DND-41 (cell line): ENCODE measurements at regions not wholly inside any gene's neighbourhood (a gene's known extent, or its start where the extent isn't known, plus 50 kb on each side); places are given as distances from the start of the nearest gene placed in this dataset.

Experiments
- ATAC-seq: fragments of 200-7000 bp; cut with Tn5 transposase; 3 replicates; pipeline ENCODE4 v1.9.1; 2021; ENCODE audit warnings: low read depth; ENCODE audit not compliant: insufficient read depth
- DNase-seq: peaks from one replicate; pipeline ENCODE4 v3.0.0-alpha.2; 2020
- H2AFZ ChIP-seq: 2 replicates; pipeline ENCODE4 v1.6.0; 2012; ENCODE audit warnings: low read depth, low read length
- H3K27ac ChIP-seq: 2 replicates; pipeline ENCODE4 v1.5.1; 2012; ENCODE audit warnings: low read length, inconsistent platforms
- H3K27me3 ChIP-seq: fragments of 200-600 bp; sonication (generic); 2 replicates; pipeline ENCODE4 v1.6.0; 2012; ENCODE audit warnings: low read length, mild to moderate bottlenecking, inconsistent platforms; ENCODE audit not compliant: insufficient read depth, poor library complexity
- H3K36me3 ChIP-seq: 2 replicates; pipeline ENCODE4 v1.5.1; 2012; ENCODE audit warnings: low read length, inconsistent platforms; ENCODE audit not compliant: insufficient read depth
- H3K4me1 ChIP-seq: 2 replicates; pipeline ENCODE4 v1.5.1; 2012; ENCODE audit warnings: mild to moderate bottlenecking, low read length; ENCODE audit not compliant: insufficient read depth
- H3K4me2 ChIP-seq: 2 replicates; pipeline ENCODE4 v1.6.0; 2012; ENCODE audit warnings: mild to moderate bottlenecking, moderate library complexity, low read length, inconsistent platforms; ENCODE audit not compliant: insufficient read depth
- H3K4me3 ChIP-seq, 2 experiments: fragments of 200-600 bp in 1 of 2; shearing (Covaris generic) in 1 of 2; 2 replicates each; pipeline ENCODE4 v1.5.1; 2012 to 2016; ENCODE audit warnings: inconsistent platforms in 2 of 2, low read length in 2 of 2, mild to moderate bottlenecking in 2 of 2, low read depth in 1 of 2, moderate library complexity in 1 of 2
- H3K79me2 ChIP-seq: 2 replicates; pipeline ENCODE4 v1.6.0; 2012; ENCODE audit warnings: low read length, inconsistent platforms; ENCODE audit not compliant: insufficient read depth
- H3K9ac ChIP-seq: 2 replicates; pipeline ENCODE4 v1.6.0; 2012; ENCODE audit warnings: low read depth, mild to moderate bottlenecking, inconsistent platforms, low read length, moderate library complexity
- H3K9me3 ChIP-seq: 2 replicates; pipeline ENCODE4 v1.5.1; 2012; ENCODE audit warnings: low read length, moderate library complexity, mild to moderate bottlenecking, inconsistent platforms; ENCODE audit not compliant: insufficient read depth, severe bottlenecking
- H4K20me1 ChIP-seq: 2 replicates; pipeline ENCODE4 v1.6.0; 2012; ENCODE audit warnings: low read length; ENCODE audit not compliant: insufficient read depth
- CTCF ChIP-seq: IDR thresholded peaks from 2 replicates; pipeline ENCODE4 v1.5.1; 2012; ENCODE audit warnings: borderline replicate concordance, low read length, moderate library complexity, mild to moderate bottlenecking; ENCODE audit not compliant: poor library complexity, severe bottlenecking; ENCODE audit errors: extremely low read depth
- EZH2 ChIP-seq: IDR thresholded peaks from 3 replicates; pipeline ENCODE4 v1.6.1; 2012; ENCODE audit warnings: borderline replicate concordance, low read depth, mild to moderate bottlenecking, moderate library complexity, low read length, inconsistent platforms; ENCODE audit not compliant: severe bottlenecking

GRCh38 chr3:159548675-159549335 lies 439.8 kb upstream of the IL12A start:
- ATAC-seq = no peak
- no peak overlapping the region for H3K27ac ChIP-seq
- H3K4me1 ChIP-seq = no peaks in the 10 kb centered on the region
- peaks cover 2% of the 10 kb centered on the region for H3K9me3 ChIP-seq
- no peak for DNase-seq
- H4K20me1 ChIP-seq = no peaks in the 10 kb centered on the region
- no peaks in the 10 kb centered on the region for H3K36me3 ChIP-seq
- H3K79me2 ChIP-seq = no peaks in the 10 kb centered on the region
- H2AFZ ChIP-seq = no peak overlapping the region
- no peak overlapping the region for H3K9ac ChIP-seq
- H3K4me3 ChIP-seq = no peak overlapping the region
- H3K4me2 ChIP-seq = no peak overlapping the region
- H3K27me3 ChIP-seq = no peaks in the 10 kb centered on the region
- no peak for TF ChIP-seq CTCF
- no peak for TF ChIP-seq EZH2

- ATAC-seq (no peak), DNase-seq (no peak)
- H3K4me2 ChIP-seq = no peak overlapping the region
- no peaks in the 10 kb centered on the region for H3K4me1 ChIP-seq
- TF ChIP-seq EZH2 (no peak), CTCF (no peak)
- no peak overlapping the region for H3K9ac ChIP-seq
- H3K27ac ChIP-seq = no peak overlapping the region
- H3K9me3 ChIP-seq = no peaks in the 10 kb centered on the region
- H3K4me3 ChIP-seq = no peak overlapping the region
- H3K27me3 ChIP-seq = no peaks in the 10 kb centered on the region
- H3K79me2 ChIP-seq = no peaks in the 10 kb centered on the region
- no peaks in the 10 kb centered on the region for H4K20me1 ChIP-seq
- no peaks in the 10 kb centered on the region for H3K36me3 ChIP-seq
- no peak overlapping the region for H2AFZ ChIP-seq
Observed at GRCh38 chr3:159555205-159555604, 433.4 kb upstream of the IL12A start.

- no peak overlapping the region for H3K4me3 ChIP-seq
- H3K36me3 ChIP-seq = no peaks in the 10 kb centered on the region
- no peaks in the 10 kb centered on the region for H3K4me1 ChIP-seq
- H3K9ac ChIP-seq = no peak overlapping the region
- TF ChIP-seq EZH2 (no peak), CTCF (no peak)
- ATAC-seq (no peak), DNase-seq (no peak)
- no peaks in the 10 kb centered on the region for H4K20me1 ChIP-seq
- H3K27ac ChIP-seq = no peak overlapping the region
- no peaks in the 10 kb centered on the region for H3K79me2 ChIP-seq
- no peak overlapping the region for H2AFZ ChIP-seq
- H3K9me3 ChIP-seq = no peaks in the 10 kb centered on the region
- H3K27me3 ChIP-seq = no peaks in the 10 kb centered on the region
- H3K4me2 ChIP-seq = no peak overlapping the region
Observed at GRCh38 chr3:159559771-159560170, 428.9 kb upstream of the IL12A start.
